ENCODE measurements at regions not wholly inside any gene's neighbourhood (a gene's known extent, or its start where the extent isn't known, plus 50 kb on each side); places are given as distances from the start of the nearest gene placed in this dataset.

DNA sequence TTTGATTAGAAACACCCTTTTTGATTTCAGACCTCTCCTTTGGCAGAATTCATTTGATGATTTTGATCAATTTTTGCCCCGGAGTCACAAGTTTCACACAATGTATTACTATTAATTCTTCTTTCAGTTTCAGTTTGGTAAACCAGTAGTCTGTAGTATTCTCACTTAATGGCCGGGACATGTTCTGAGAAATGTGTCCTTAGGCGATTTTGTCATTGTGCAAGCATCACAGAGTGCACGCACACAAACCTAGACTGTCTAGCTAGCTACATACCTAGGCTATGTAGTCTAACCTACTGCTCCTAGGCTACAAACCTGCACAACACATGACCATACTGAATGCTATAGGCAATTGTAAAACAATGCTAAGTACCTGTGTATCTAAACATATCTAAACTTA lies 662.5 kb downstream of the IRX1 start:
- no peak for TF ChIP-seq EZH2 (optimal IDR thresholded peaks at IDR 0.05; ENCODE audit: low read depth, low read length)
- TF ChIP-seq, protein P1, sequence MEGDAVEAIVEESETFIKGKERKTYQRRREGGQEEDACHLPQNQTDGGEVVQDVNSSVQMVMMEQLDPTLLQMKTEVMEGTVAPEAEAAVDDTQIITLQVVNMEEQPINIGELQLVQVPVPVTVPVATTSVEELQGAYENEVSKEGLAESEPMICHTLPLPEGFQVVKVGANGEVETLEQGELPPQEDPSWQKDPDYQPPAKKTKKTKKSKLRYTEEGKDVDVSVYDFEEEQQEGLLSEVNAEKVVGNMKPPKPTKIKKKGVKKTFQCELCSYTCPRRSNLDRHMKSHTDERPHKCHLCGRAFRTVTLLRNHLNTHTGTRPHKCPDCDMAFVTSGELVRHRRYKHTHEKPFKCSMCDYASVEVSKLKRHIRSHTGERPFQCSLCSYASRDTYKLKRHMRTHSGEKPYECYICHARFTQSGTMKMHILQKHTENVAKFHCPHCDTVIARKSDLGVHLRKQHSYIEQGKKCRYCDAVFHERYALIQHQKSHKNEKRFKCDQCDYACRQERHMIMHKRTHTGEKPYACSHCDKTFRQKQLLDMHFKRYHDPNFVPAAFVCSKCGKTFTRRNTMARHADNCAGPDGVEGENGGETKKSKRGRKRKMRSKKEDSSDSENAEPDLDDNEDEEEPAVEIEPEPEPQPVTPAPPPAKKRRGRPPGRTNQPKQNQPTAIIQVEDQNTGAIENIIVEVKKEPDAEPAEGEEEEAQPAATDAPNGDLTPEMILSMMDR (IDR thresholded peaks at IDR 0.05; ENCODE audit: low read length), result no peak
- no peak for TF ChIP-seq EZH2phosphoT487 (IDR thresholded peaks at IDR 0.05; ENCODE audit: low read length)
- Histone ChIP-seq H3K9me3 (replicated peaks; ENCODE audit: insufficient read depth, low read length) (no peaks in the 10 kb centered on the region), H3F3A (ENCODE audit: insufficient read depth, low read length) (no peaks in the 10 kb centered on the region), H3K4me3 (ENCODE audit: low read length) (peak overlapping the region; percentile 22; the same call in 1 of the 2 replicates), H4K20me1 (ENCODE audit: insufficient read depth, low read length) (no peaks in the 10 kb centered on the region), H3K27me3 (replicated peaks; ENCODE audit: insufficient read depth, low read length) (no peaks in the 10 kb centered on the region), H3K4me1 (ENCODE audit: low read length) (no peaks in the 10 kb centered on the region), H2AFZ (ENCODE audit: low read length) (peak overlapping the region; percentile 43), H3K9ac (ENCODE audit: low read length) (no peak overlapping the region), H3K79me2 (ENCODE audit: low read length) (no peaks in the 10 kb centered on the region), H3K4me2 (ENCODE audit: low read depth, low read length) (peak overlapping the region; percentile 53), H3K27ac (ENCODE audit: low read length) (peak overlapping the region; percentile 31; the same call in 1 of the 2 replicates), H3K36me3 (replicated peaks; ENCODE audit: insufficient read depth, low read length) (no peaks in the 10 kb centered on the region), H3K9me2 (replicated peaks; ENCODE audit: insufficient read depth, low read length) (no peaks in the 10 kb centered on the region)
- peak; percentile 68 for DNase-seq

DNA sequence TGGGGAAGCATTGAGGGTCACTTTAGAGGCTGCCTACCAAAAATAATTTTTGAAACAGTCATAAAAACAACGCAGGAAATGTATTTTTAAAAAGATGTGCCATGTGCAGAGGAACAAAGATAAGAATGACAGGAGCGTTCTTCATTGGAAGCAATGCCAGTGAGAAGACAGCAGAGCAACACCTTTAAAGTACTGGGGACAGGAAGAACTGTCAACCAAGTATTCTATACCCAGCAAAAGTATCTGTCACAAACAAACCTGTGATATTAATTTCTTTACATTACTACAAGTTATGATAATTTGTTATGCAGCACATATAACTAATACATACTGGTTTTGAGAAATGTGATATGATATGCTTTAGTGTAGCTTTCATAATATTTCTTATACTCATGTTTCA lies 675.6 kb downstream of the IRX1 start:
- DNase-seq, result no peak
- no peak overlapping the region for H3K27ac ChIP-seq (ENCODE audit: low read length)
- no peak overlapping the region for H3K9ac ChIP-seq (ENCODE audit: low read length)
- H3K9me3 ChIP-seq (replicated peaks; ENCODE audit: insufficient read depth, low read length), result no peaks in the 10 kb centered on the region
- no peak overlapping the region for H2AFZ ChIP-seq (ENCODE audit: low read length)
- no peaks in the 10 kb centered on the region for H3K9me2 ChIP-seq (replicated peaks; ENCODE audit: insufficient read depth, low read length)
- H3K27me3 ChIP-seq (replicated peaks; ENCODE audit: insufficient read depth, low read length), result no peaks in the 10 kb centered on the region
- no peaks in the 10 kb centered on the region for H3F3A ChIP-seq (ENCODE audit: insufficient read depth, low read length)
- TF ChIP-seq EZH2phosphoT487 (IDR thresholded peaks at IDR 0.05; ENCODE audit: low read length), result no peak
- TF ChIP-seq, protein P1 (IDR thresholded peaks at IDR 0.05; ENCODE audit: low read length), result no peak
- no peak for TF ChIP-seq EZH2 (optimal IDR thresholded peaks at IDR 0.05; ENCODE audit: low read depth, low read length)
- no peaks in the 10 kb centered on the region for H3K4me1 ChIP-seq (ENCODE audit: low read length)
- no peak overlapping the region for H3K4me3 ChIP-seq (ENCODE audit: low read length)
- H3K4me2 ChIP-seq (ENCODE audit: low read depth, low read length), result no peak overlapping the region
- H3K79me2 ChIP-seq (ENCODE audit: low read length), result no peaks in the 10 kb centered on the region
- H4K20me1 ChIP-seq (ENCODE audit: insufficient read depth, low read length), result no peaks in the 10 kb centered on the region
- no peaks in the 10 kb centered on the region for H3K36me3 ChIP-seq (replicated peaks; ENCODE audit: insufficient read depth, low read length)

DNA sequence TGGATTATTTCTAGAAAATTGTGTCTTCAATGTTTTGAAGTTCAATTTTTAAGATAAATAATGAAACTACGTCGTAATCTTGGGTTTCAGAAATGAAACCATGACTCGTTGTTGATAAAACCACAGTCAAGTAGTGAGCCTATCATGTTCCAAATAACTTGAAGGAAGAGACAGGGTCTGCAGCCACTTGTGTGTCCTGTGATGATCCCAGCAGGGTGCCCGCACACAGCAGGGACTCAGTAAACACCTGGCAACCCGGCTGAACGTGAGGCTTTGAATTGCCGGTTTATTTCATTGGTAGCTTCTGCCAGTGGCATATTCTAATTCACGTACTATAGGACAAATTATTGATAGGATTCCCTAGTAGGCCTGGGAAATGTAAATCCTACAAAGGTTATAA lies 679.6 kb downstream of the IRX1 start:
- H3K36me3 ChIP-seq (replicated peaks; ENCODE audit: insufficient read depth, low read length), result no peaks in the 10 kb centered on the region
- no peaks in the 10 kb centered on the region for H3K9me2 ChIP-seq (replicated peaks; ENCODE audit: insufficient read depth, low read length)
- no peak overlapping the region for H3K9ac ChIP-seq (ENCODE audit: low read length)
- no peaks in the 10 kb centered on the region for H3K4me1 ChIP-seq (ENCODE audit: low read length)
- H3K9me3 ChIP-seq (replicated peaks; ENCODE audit: insufficient read depth, low read length), result no peaks in the 10 kb centered on the region
- no peaks in the 10 kb centered on the region for H3K27me3 ChIP-seq (replicated peaks; ENCODE audit: insufficient read depth, low read length)
- H3K4me3 ChIP-seq (ENCODE audit: low read length), result no peak overlapping the region
- H3K27ac ChIP-seq (ENCODE audit: low read length), result no peak overlapping the region
- no peaks in the 10 kb centered on the region for H3K79me2 ChIP-seq (ENCODE audit: low read length)
- H2AFZ ChIP-seq (ENCODE audit: low read length), result no peak overlapping the region
- H3K4me2 ChIP-seq (ENCODE audit: low read depth, low read length), result no peak overlapping the region
- no peaks in the 10 kb centered on the region for H4K20me1 ChIP-seq (ENCODE audit: insufficient read depth, low read length)
- peak; percentile 16 for DNase-seq
- TF ChIP-seq EZH2 (optimal IDR thresholded peaks at IDR 0.05; ENCODE audit: low read depth, low read length) (no peak), EZH2phosphoT487 (IDR thresholded peaks at IDR 0.05; ENCODE audit: low read length) (no peak)
- TF ChIP-seq, protein P1 (IDR thresholded peaks at IDR 0.05; ENCODE audit: low read length), result no peak
- no peaks in the 10 kb centered on the region for H3F3A ChIP-seq (ENCODE audit: insufficient read depth, low read length)

All from MM.1S (cell line).